H1 (cell line): ENCODE measurements at regions not wholly inside any gene's neighbourhood (a gene's known extent, or its start where the extent isn't known, plus 50 kb on each side); places are given as distances from the start of the nearest gene placed in this dataset.

Experiments used
- ASH2L ChIP-seq: fragments of 200-600, 300-600 bp; sonication (generic); IDR thresholded peaks from one replicate; pipeline ENCODE4 v1.7.1; 2017; ENCODE audit warnings: low read length
- BACH1 ChIP-seq: IDR thresholded peaks from 2 replicates; pipeline ENCODE4 v1.6.1; 2012; ENCODE audit warnings: low read length, improper control_type of control experiment
- CBX5 ChIP-seq: fragments of 300-800, 300-1000 bp; sonication (generic); IDR thresholded peaks from 2 replicates; pipeline ENCODE4 v1.7.1; 2016; ENCODE audit warnings: antibody characterized with exemption, low read length, low read depth
- CTBP2 ChIP-seq: IDR thresholded peaks from 2 replicates; pipeline ENCODE4 v1.7.0; 2011; ENCODE audit warnings: borderline replicate concordance, mild to moderate bottlenecking, moderate library complexity, mixed read lengths, low read length; ENCODE audit not compliant: insufficient read depth, insufficient read length
- EGR1 ChIP-seq: IDR thresholded peaks from 2 replicates; pipeline ENCODE4 v1.6.1; 2011; ENCODE audit warnings: low read depth, low read length, borderline replicate concordance
- FOSL1 ChIP-seq: IDR thresholded peaks from 2 replicates; pipeline ENCODE4 v1.6.1; 2011; ENCODE audit warnings: mild to moderate bottlenecking, low read depth, low read length, moderate library complexity; ENCODE audit not compliant: insufficient read depth
- GTF2F1 ChIP-seq: IDR thresholded peaks from 2 replicates; pipeline ENCODE4 v1.6.1; 2012; ENCODE audit warnings: low read depth, low read length, improper control_type of control experiment, borderline replicate concordance
- NANOG ChIP-seq: IDR thresholded peaks from 2 replicates; pipeline ENCODE4 v1.6.1; 2011; ENCODE audit warnings: low read length, low read depth, mild to moderate bottlenecking, inconsistent platforms; ENCODE audit not compliant: insufficient read depth, poor library complexity, severe bottlenecking
- POLR2A ChIP-seq, 2 experiments: IDR thresholded peaks; 1 replicate in 1 of 2; 2 replicates in 1 of 2; pipeline ENCODE4 v1.6.1; 2011; ENCODE audit warnings: low read depth in 2 of 2, low read length in 2 of 2, mild to moderate bottlenecking in 2 of 2; ENCODE audit errors: control extremely low read depth in 1 of 2
- POLR2AphosphoS5 ChIP-seq: IDR thresholded peaks from 2 replicates; pipeline ENCODE4 v1.6.1; 2011; ENCODE audit warnings: low read depth, low read length
- TF ChIP-seq, protein P1 (sequence below): fragments of 300-600 bp; sonication (generic); IDR thresholded peaks from 2 replicates; pipeline ENCODE4 v1.7.1; 2012; ENCODE audit warnings: low read length, moderate library complexity, mild to moderate bottlenecking, inconsistent platforms; ENCODE audit not compliant: insufficient replicate concordance
- TF ChIP-seq, protein P2 (sequence below): IDR thresholded peaks from 2 replicates; pipeline ENCODE4 v1.6.1; 2011; ENCODE audit warnings: low read length, improper control_type of control experiment

DNA sequence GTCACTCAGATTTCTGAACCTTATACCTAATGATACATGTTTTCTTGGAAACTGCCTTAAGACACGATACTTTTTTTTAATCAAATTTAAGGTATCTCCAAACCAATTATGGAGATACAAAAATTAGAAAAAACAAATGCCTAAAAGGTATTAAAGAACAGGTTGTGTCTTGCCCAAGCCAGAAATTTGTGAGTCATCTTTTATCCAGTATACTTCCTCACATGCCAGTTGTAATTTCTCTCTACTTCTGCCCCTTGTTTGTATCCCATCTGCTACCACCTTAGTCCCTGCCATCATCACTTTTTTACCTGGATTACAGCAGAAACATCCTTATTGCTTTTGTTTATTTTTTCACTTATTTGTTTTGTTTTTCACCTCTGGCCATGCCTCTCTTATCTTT is 571.2 kb upstream of the DAB2 start (continued):
- TF ChIP-seq, protein P1, sequence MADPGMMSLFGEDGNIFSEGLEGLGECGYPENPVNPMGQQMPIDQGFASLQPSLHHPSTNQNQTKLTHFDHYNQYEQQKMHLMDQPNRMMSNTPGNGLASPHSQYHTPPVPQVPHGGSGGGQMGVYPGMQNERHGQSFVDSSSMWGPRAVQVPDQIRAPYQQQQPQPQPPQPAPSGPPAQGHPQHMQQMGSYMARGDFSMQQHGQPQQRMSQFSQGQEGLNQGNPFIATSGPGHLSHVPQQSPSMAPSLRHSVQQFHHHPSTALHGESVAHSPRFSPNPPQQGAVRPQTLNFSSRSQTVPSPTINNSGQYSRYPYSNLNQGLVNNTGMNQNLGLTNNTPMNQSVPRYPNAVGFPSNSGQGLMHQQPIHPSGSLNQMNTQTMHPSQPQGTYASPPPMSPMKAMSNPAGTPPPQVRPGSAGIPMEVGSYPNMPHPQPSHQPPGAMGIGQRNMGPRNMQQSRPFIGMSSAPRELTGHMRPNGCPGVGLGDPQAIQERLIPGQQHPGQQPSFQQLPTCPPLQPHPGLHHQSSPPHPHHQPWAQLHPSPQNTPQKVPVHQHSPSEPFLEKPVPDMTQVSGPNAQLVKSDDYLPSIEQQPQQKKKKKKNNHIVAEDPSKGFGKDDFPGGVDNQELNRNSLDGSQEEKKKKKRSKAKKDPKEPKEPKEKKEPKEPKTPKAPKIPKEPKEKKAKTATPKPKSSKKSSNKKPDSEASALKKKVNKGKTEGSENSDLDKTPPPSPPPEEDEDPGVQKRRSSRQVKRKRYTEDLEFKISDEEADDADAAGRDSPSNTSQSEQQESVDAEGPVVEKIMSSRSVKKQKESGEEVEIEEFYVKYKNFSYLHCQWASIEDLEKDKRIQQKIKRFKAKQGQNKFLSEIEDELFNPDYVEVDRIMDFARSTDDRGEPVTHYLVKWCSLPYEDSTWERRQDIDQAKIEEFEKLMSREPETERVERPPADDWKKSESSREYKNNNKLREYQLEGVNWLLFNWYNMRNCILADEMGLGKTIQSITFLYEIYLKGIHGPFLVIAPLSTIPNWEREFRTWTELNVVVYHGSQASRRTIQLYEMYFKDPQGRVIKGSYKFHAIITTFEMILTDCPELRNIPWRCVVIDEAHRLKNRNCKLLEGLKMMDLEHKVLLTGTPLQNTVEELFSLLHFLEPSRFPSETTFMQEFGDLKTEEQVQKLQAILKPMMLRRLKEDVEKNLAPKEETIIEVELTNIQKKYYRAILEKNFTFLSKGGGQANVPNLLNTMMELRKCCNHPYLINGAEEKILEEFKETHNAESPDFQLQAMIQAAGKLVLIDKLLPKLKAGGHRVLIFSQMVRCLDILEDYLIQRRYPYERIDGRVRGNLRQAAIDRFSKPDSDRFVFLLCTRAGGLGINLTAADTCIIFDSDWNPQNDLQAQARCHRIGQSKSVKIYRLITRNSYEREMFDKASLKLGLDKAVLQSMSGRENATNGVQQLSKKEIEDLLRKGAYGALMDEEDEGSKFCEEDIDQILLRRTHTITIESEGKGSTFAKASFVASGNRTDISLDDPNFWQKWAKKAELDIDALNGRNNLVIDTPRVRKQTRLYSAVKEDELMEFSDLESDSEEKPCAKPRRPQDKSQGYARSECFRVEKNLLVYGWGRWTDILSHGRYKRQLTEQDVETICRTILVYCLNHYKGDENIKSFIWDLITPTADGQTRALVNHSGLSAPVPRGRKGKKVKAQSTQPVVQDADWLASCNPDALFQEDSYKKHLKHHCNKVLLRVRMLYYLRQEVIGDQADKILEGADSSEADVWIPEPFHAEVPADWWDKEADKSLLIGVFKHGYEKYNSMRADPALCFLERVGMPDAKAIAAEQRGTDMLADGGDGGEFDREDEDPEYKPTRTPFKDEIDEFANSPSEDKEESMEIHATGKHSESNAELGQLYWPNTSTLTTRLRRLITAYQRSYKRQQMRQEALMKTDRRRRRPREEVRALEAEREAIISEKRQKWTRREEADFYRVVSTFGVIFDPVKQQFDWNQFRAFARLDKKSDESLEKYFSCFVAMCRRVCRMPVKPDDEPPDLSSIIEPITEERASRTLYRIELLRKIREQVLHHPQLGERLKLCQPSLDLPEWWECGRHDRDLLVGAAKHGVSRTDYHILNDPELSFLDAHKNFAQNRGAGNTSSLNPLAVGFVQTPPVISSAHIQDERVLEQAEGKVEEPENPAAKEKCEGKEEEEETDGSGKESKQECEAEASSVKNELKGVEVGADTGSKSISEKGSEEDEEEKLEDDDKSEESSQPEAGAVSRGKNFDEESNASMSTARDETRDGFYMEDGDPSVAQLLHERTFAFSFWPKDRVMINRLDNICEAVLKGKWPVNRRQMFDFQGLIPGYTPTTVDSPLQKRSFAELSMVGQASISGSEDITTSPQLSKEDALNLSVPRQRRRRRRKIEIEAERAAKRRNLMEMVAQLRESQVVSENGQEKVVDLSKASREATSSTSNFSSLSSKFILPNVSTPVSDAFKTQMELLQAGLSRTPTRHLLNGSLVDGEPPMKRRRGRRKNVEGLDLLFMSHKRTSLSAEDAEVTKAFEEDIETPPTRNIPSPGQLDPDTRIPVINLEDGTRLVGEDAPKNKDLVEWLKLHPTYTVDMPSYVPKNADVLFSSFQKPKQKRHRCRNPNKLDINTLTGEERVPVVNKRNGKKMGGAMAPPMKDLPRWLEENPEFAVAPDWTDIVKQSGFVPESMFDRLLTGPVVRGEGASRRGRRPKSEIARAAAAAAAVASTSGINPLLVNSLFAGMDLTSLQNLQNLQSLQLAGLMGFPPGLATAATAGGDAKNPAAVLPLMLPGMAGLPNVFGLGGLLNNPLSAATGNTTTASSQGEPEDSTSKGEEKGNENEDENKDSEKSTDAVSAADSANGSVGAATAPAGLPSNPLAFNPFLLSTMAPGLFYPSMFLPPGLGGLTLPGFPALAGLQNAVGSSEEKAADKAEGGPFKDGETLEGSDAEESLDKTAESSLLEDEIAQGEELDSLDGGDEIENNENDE, result no peak
- no peak for TF ChIP-seq FOSL1
- TF ChIP-seq NANOG, result no peak
- no peak for TF ChIP-seq CTBP2
- no peak for TF ChIP-seq CBX5
- TF ChIP-seq POLR2A (IDR thresholded peaks at IDR 0.05; ENCODE audit: control extremely low read depth in 1 of 2, low read depth in 2 of 2, low read length in 2 of 2), result no peak
- TF ChIP-seq ASH2L, result no peak
- TF ChIP-seq POLR2AphosphoS5, result no peak
- no peak for TF ChIP-seq BACH1
- TF ChIP-seq, protein P2, sequence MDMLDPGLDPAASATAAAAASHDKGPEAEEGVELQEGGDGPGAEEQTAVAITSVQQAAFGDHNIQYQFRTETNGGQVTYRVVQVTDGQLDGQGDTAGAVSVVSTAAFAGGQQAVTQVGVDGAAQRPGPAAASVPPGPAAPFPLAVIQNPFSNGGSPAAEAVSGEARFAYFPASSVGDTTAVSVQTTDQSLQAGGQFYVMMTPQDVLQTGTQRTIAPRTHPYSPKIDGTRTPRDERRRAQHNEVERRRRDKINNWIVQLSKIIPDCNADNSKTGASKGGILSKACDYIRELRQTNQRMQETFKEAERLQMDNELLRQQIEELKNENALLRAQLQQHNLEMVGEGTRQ, result no peak
- no peak for TF ChIP-seq GTF2F1
- TF ChIP-seq EGR1, result no peak
